H9 (cell line): ENCODE measurements at regions not wholly inside any gene's neighbourhood (a gene's known extent, or its start where the extent isn't known, plus 50 kb on each side); places are given as distances from the start of the nearest gene placed in this dataset.

Source experiments
- DNase-seq: peaks from one replicate; pipeline ENCODE4 v3.0.0-alpha.2; 2017
- H2AFZ ChIP-seq: one replicate; pipeline ENCODE4 v1.6.1; 2013; ENCODE audit warnings: mild to moderate bottlenecking, low read length, control low read depth, moderate library complexity
- H2AK5ac ChIP-seq: 2 replicates; pipeline ENCODE4 v1.6.1; 2013; ENCODE audit warnings: low read length, control low read depth, mixed read lengths; ENCODE audit not compliant: insufficient read length
- H2BK120ac ChIP-seq: one replicate; pipeline ENCODE4 v1.6.1; 2013; ENCODE audit warnings: low read depth, mild to moderate bottlenecking, low read length, control low read depth, inconsistent platforms; ENCODE audit not compliant: poor library complexity, severe bottlenecking
- H2BK12ac ChIP-seq: 2 replicates; pipeline ENCODE4 v1.6.1; 2013; ENCODE audit warnings: low read length, control low read depth, mixed read lengths, low read depth; ENCODE audit not compliant: insufficient read length
- H2BK15ac ChIP-seq: 2 replicates; pipeline ENCODE4 v1.6.1; 2013; ENCODE audit warnings: low read depth, low read length, control low read depth
- H2BK20ac ChIP-seq: one replicate; pipeline ENCODE4 v1.6.1; 2013; ENCODE audit warnings: low read depth, mild to moderate bottlenecking, low read length, control low read depth, inconsistent platforms; ENCODE audit not compliant: poor library complexity, severe bottlenecking
- H2BK5ac ChIP-seq: 2 replicates; pipeline ENCODE4 v1.6.1; 2013; ENCODE audit warnings: low read length, control low read depth, mixed read lengths; ENCODE audit not compliant: insufficient read length
- H3K14ac ChIP-seq: 2 replicates; pipeline ENCODE4 v1.6.1; 2013; ENCODE audit warnings: low read length, control low read depth; ENCODE audit not compliant: insufficient read depth
- H3K18ac ChIP-seq: 2 replicates; pipeline ENCODE4 v1.6.1; 2013; ENCODE audit warnings: low read depth, mild to moderate bottlenecking, mixed read lengths, low read length, control low read depth; ENCODE audit not compliant: insufficient read length
- H3K23ac ChIP-seq: 2 replicates; pipeline ENCODE4 v1.6.1; 2013; ENCODE audit warnings: low read length, control low read depth, mixed read lengths, low read depth; ENCODE audit not compliant: insufficient read length
- H3K23me2 ChIP-seq: 2 replicates; pipeline ENCODE4 v1.6.1; 2013; ENCODE audit warnings: low read depth, mild to moderate bottlenecking, mixed read lengths, low read length, control low read depth; ENCODE audit not compliant: insufficient read length, poor library complexity, severe bottlenecking
- H3K27ac ChIP-seq: 2 replicates; pipeline ENCODE4 v1.5.1; 2013; ENCODE audit warnings: low read length, control low read depth, mixed read lengths, low read depth; ENCODE audit not compliant: insufficient read length
- H3K27me3 ChIP-seq: 2 replicates; pipeline ENCODE4 v1.6.1; 2013; ENCODE audit warnings: low read length, control low read depth, inconsistent platforms; ENCODE audit not compliant: insufficient read depth
- H3K4ac ChIP-seq: 2 replicates; pipeline ENCODE4 v1.6.1; 2013; ENCODE audit warnings: low read depth, mild to moderate bottlenecking, control low read depth, inconsistent platforms, low read length, moderate library complexity
- H3K4me1 ChIP-seq: 2 replicates; pipeline ENCODE4 v1.6.1; 2013; ENCODE audit warnings: low read length, control low read depth, inconsistent platforms; ENCODE audit not compliant: insufficient read depth
- H3K4me2 ChIP-seq: 2 replicates; pipeline ENCODE4 v1.6.1; 2013; ENCODE audit warnings: low read length, control low read depth, mixed read lengths; ENCODE audit not compliant: insufficient read length, insufficient read depth
- H3K56ac ChIP-seq: 2 replicates; pipeline ENCODE4 v1.6.1; 2013; ENCODE audit warnings: low read depth, mild to moderate bottlenecking, mixed read lengths, low read length, control low read depth; ENCODE audit not compliant: insufficient read length
- H3K79me1 ChIP-seq: 2 replicates; pipeline ENCODE4 v1.6.1; 2013; ENCODE audit warnings: low read depth, mild to moderate bottlenecking, moderate library complexity, low read length, control low read depth, inconsistent platforms; ENCODE audit not compliant: insufficient read depth, poor library complexity, severe bottlenecking
- H3K79me2 ChIP-seq: 2 replicates; pipeline ENCODE4 v1.6.1; 2013; ENCODE audit warnings: low read length, control low read depth, inconsistent platforms; ENCODE audit not compliant: insufficient read depth
- H3K9ac ChIP-seq: 2 replicates; pipeline ENCODE4 v1.6.1; 2013; ENCODE audit warnings: low read length, control low read depth, mixed read lengths; ENCODE audit not compliant: insufficient read length; ENCODE audit errors: extremely low read depth
- H3K9me3 ChIP-seq: one replicate; pipeline ENCODE4 v1.6.1; 2013; ENCODE audit warnings: low read depth, low read length, inconsistent platforms; ENCODE audit not compliant: control insufficient read depth
- H3T11ph ChIP-seq: one replicate; pipeline ENCODE4 v1.6.1; 2013; ENCODE audit warnings: mild to moderate bottlenecking, low read length, control low read depth, inconsistent platforms
- H4K20me1 ChIP-seq: one replicate; pipeline ENCODE4 v1.6.1; 2013; ENCODE audit not compliant: control insufficient read depth, insufficient read length, insufficient read depth
- H4K5ac ChIP-seq: 2 replicates; pipeline ENCODE4 v1.6.1; 2013; ENCODE audit warnings: low read depth, mild to moderate bottlenecking, mixed read lengths, low read length, control low read depth; ENCODE audit not compliant: insufficient read length
- H4K8ac ChIP-seq: replicated peaks from 2 replicates; pipeline ENCODE4 v1.6.1; 2013; ENCODE audit warnings: low read length, control low read depth, mixed read lengths, low read depth; ENCODE audit not compliant: insufficient read length
- H4K91ac ChIP-seq: 2 replicates; pipeline ENCODE4 v1.6.1; 2013; ENCODE audit warnings: low read depth, mild to moderate bottlenecking, moderate library complexity, mixed read lengths, low read length, control low read depth; ENCODE audit not compliant: insufficient read length
- H3K27ac Mint-ChIP-seq, 3 experiments: 2 replicates in 2 of 3; 3 replicates in 1 of 3; pipeline ENCODE4 v1.8.0; 2020 to 2021; ENCODE audit warnings: mixed read lengths in 3 of 3, mild to moderate bottlenecking in 1 of 3, moderate library complexity in 1 of 3
- H3K27me3 Mint-ChIP-seq: 2 replicates; pipeline ENCODE4 v1.8.0; 2021; ENCODE audit warnings: low read depth, mild to moderate bottlenecking, moderate library complexity, mixed read lengths
- H3K36me3 Mint-ChIP-seq, 3 experiments: 2 replicates in 2 of 3; 3 replicates in 1 of 3; pipeline ENCODE4 v1.8.0; 2020 to 2021; ENCODE audit warnings: low read depth in 3 of 3, mixed read lengths in 3 of 3; ENCODE audit not compliant: insufficient read depth in 1 of 3
- H3K4me1 Mint-ChIP-seq, 2 experiments: 2 replicates each; pipeline ENCODE4 v1.8.0; 2020; ENCODE audit warnings: mixed read lengths in 2 of 2
- H3K4me3 Mint-ChIP-seq, 2 experiments: 2 replicates in 1 of 2; 3 replicates in 1 of 2; pipeline ENCODE4 v1.8.0; 2020 to 2021; ENCODE audit warnings: mild to moderate bottlenecking in 2 of 2, mixed read lengths in 2 of 2, moderate library complexity in 1 of 2
- H3K9me3 Mint-ChIP-seq, 2 experiments: 2 replicates in 1 of 2; 3 replicates in 1 of 2; pipeline ENCODE4 v1.8.0; 2020; ENCODE audit warnings: mild to moderate bottlenecking in 2 of 2, mixed read lengths in 2 of 2, moderate library complexity in 1 of 2
- WGBS: extraction: QIAGEN DNeasy Blood & Tissue Kit; methylation state at CpG from one replicate; pipeline ENCODE4 v1.1.7; 2013; ENCODE audit warnings: missing lambda C conversion rate, low lambda C conversion rate, mixed read lengths; ENCODE audit not compliant: insufficient read length; ENCODE audit errors: extremely low coverage; 5-methylcytosine and 5-hydroxymethylcytosine counted together
- TF ChIP-seq, protein P1 (sequence below): fragments of 200-600 bp; sonication (generic); conservative IDR thresholded peaks from 3 replicates; pipeline ENCODE4 v1.8.0; 2021; ENCODE audit warnings: antibody characterized with exemption, mild to moderate bottlenecking

DNA sequence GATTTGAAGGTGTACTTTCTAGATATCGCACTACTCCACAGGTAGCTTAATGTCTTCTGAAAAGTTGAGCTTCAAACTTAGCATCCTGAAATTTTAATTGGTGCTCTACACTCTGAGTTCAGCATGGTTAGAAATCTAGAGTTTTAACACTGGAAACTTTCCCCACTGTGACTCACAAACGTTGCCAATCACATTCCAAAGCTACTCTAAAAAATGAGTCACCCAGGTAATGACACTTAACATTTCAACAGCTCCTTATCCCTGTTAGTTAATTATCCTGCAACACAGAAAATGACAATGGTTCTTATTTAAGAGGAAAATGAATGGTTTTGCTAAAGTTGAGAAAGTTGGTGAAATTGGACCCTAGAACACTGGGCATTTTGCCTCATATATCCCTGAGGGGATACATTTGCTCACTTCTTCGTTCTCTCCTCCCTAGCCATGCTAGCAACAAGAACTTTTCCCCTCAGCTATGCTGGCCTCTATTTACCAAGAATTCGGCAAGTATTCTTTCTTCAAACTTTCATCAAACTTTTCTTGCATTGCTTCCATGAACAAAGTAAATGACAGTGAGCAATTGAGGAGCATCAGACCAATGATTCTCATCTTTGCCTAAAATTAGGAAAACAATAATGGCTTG, 1024.1 kb upstream of the KLHL29 start:
- H3K27ac Mint-ChIP-seq: no peak overlapping the region
- H4K5ac ChIP-seq: no peak overlapping the region
- H3K4ac ChIP-seq: no peak overlapping the region
- H3K14ac ChIP-seq: no peak overlapping the region
- no peak overlapping the region for H3K18ac ChIP-seq
- H3K27me3 ChIP-seq: no peaks in the 10 kb centered on the region
- H3K36me3 Mint-ChIP-seq: no peaks in the 10 kb centered on the region
- H2BK12ac ChIP-seq: no peak overlapping the region
- no peak overlapping the region for H2BK5ac ChIP-seq
- H3K23me2 ChIP-seq: no peaks in the 10 kb centered on the region
- H3K79me1 ChIP-seq: no peaks in the 10 kb centered on the region
- no peak overlapping the region for H3K27ac ChIP-seq
- no peak overlapping the region for H2AFZ ChIP-seq
- WGBS: no CpG with 5 or more reads among the region's 4 CpGs
- no peak for DNase-seq
- no peaks in the 10 kb centered on the region for H4K20me1 ChIP-seq
- no peak overlapping the region for H2AK5ac ChIP-seq
- peaks cover 0 to 5% of the 10 kb centered on the region in 2 experiments; a peak in 1 of 5 replicates for H3K9me3 Mint-ChIP-seq
- no peaks in the 10 kb centered on the region for H3K9me3 ChIP-seq
- TF ChIP-seq, protein P1, sequence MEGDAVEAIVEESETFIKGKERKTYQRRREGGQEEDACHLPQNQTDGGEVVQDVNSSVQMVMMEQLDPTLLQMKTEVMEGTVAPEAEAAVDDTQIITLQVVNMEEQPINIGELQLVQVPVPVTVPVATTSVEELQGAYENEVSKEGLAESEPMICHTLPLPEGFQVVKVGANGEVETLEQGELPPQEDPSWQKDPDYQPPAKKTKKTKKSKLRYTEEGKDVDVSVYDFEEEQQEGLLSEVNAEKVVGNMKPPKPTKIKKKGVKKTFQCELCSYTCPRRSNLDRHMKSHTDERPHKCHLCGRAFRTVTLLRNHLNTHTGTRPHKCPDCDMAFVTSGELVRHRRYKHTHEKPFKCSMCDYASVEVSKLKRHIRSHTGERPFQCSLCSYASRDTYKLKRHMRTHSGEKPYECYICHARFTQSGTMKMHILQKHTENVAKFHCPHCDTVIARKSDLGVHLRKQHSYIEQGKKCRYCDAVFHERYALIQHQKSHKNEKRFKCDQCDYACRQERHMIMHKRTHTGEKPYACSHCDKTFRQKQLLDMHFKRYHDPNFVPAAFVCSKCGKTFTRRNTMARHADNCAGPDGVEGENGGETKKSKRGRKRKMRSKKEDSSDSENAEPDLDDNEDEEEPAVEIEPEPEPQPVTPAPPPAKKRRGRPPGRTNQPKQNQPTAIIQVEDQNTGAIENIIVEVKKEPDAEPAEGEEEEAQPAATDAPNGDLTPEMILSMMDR: no peak
- H3K4me1 ChIP-seq: no peaks in the 10 kb centered on the region
- H2BK120ac ChIP-seq: no peak overlapping the region
- no peak overlapping the region for H2BK15ac ChIP-seq
- no peak overlapping the region for H3T11ph ChIP-seq
- no peak overlapping the region for H4K91ac ChIP-seq
- H3K4me1 Mint-ChIP-seq: peaks cover 14 to 19% of the 10 kb centered on the region in 2 experiments
- H3K56ac ChIP-seq: no peak overlapping the region
- H3K23ac ChIP-seq: no peak overlapping the region
- no peak overlapping the region for H3K4me3 Mint-ChIP-seq
- H4K8ac ChIP-seq: no peak overlapping the region
- no peak overlapping the region for H2BK20ac ChIP-seq
- H3K27me3 Mint-ChIP-seq: peaks cover 2% of the 10 kb centered on the region; the same call in 1 of the 2 replicates
- H3K9ac ChIP-seq: no peak overlapping the region
- no peaks in the 10 kb centered on the region for H3K79me2 ChIP-seq
- no peak overlapping the region for H3K4me2 ChIP-seq
